H9 (cell line): ENCODE measurements at regions not wholly inside any gene's neighbourhood (a gene's known extent, or its start where the extent isn't known, plus 50 kb on each side); places are given as distances from the start of the nearest gene placed in this dataset.

Experiments
- DNase-seq: peaks from one replicate; pipeline ENCODE4 v3.0.0-alpha.2; 2017
- H2AFZ ChIP-seq: one replicate; pipeline ENCODE4 v1.6.1; 2013; ENCODE audit warnings: mild to moderate bottlenecking, low read length, control low read depth, moderate library complexity
- H2AK5ac ChIP-seq: 2 replicates; pipeline ENCODE4 v1.6.1; 2013; ENCODE audit warnings: low read length, control low read depth, mixed read lengths; ENCODE audit not compliant: insufficient read length
- H2BK120ac ChIP-seq: one replicate; pipeline ENCODE4 v1.6.1; 2013; ENCODE audit warnings: low read depth, mild to moderate bottlenecking, low read length, control low read depth, inconsistent platforms; ENCODE audit not compliant: poor library complexity, severe bottlenecking
- H2BK12ac ChIP-seq: 2 replicates; pipeline ENCODE4 v1.6.1; 2013; ENCODE audit warnings: low read length, control low read depth, mixed read lengths, low read depth; ENCODE audit not compliant: insufficient read length
- H2BK15ac ChIP-seq: 2 replicates; pipeline ENCODE4 v1.6.1; 2013; ENCODE audit warnings: low read depth, low read length, control low read depth
- H2BK20ac ChIP-seq: one replicate; pipeline ENCODE4 v1.6.1; 2013; ENCODE audit warnings: low read depth, mild to moderate bottlenecking, low read length, control low read depth, inconsistent platforms; ENCODE audit not compliant: poor library complexity, severe bottlenecking
- H2BK5ac ChIP-seq: 2 replicates; pipeline ENCODE4 v1.6.1; 2013; ENCODE audit warnings: low read length, control low read depth, mixed read lengths; ENCODE audit not compliant: insufficient read length
- H3K14ac ChIP-seq: 2 replicates; pipeline ENCODE4 v1.6.1; 2013; ENCODE audit warnings: low read length, control low read depth; ENCODE audit not compliant: insufficient read depth
- H3K18ac ChIP-seq: 2 replicates; pipeline ENCODE4 v1.6.1; 2013; ENCODE audit warnings: low read depth, mild to moderate bottlenecking, mixed read lengths, low read length, control low read depth; ENCODE audit not compliant: insufficient read length
- H3K23ac ChIP-seq: 2 replicates; pipeline ENCODE4 v1.6.1; 2013; ENCODE audit warnings: low read length, control low read depth, mixed read lengths, low read depth; ENCODE audit not compliant: insufficient read length
- H3K23me2 ChIP-seq: 2 replicates; pipeline ENCODE4 v1.6.1; 2013; ENCODE audit warnings: low read depth, mild to moderate bottlenecking, mixed read lengths, low read length, control low read depth; ENCODE audit not compliant: insufficient read length, poor library complexity, severe bottlenecking
- H3K27ac ChIP-seq: 2 replicates; pipeline ENCODE4 v1.5.1; 2013; ENCODE audit warnings: low read length, control low read depth, mixed read lengths, low read depth; ENCODE audit not compliant: insufficient read length
- H3K27me3 ChIP-seq: 2 replicates; pipeline ENCODE4 v1.6.1; 2013; ENCODE audit warnings: low read length, control low read depth, inconsistent platforms; ENCODE audit not compliant: insufficient read depth
- H3K4ac ChIP-seq: 2 replicates; pipeline ENCODE4 v1.6.1; 2013; ENCODE audit warnings: low read depth, mild to moderate bottlenecking, control low read depth, inconsistent platforms, low read length, moderate library complexity
- H3K4me1 ChIP-seq: 2 replicates; pipeline ENCODE4 v1.6.1; 2013; ENCODE audit warnings: low read length, control low read depth, inconsistent platforms; ENCODE audit not compliant: insufficient read depth
- H3K4me2 ChIP-seq: 2 replicates; pipeline ENCODE4 v1.6.1; 2013; ENCODE audit warnings: low read length, control low read depth, mixed read lengths; ENCODE audit not compliant: insufficient read length, insufficient read depth
- H3K56ac ChIP-seq: 2 replicates; pipeline ENCODE4 v1.6.1; 2013; ENCODE audit warnings: low read depth, mild to moderate bottlenecking, mixed read lengths, low read length, control low read depth; ENCODE audit not compliant: insufficient read length
- H3K79me1 ChIP-seq: 2 replicates; pipeline ENCODE4 v1.6.1; 2013; ENCODE audit warnings: low read depth, mild to moderate bottlenecking, moderate library complexity, low read length, control low read depth, inconsistent platforms; ENCODE audit not compliant: insufficient read depth, poor library complexity, severe bottlenecking
- H3K79me2 ChIP-seq: 2 replicates; pipeline ENCODE4 v1.6.1; 2013; ENCODE audit warnings: low read length, control low read depth, inconsistent platforms; ENCODE audit not compliant: insufficient read depth
- H3K9ac ChIP-seq: 2 replicates; pipeline ENCODE4 v1.6.1; 2013; ENCODE audit warnings: low read length, control low read depth, mixed read lengths; ENCODE audit not compliant: insufficient read length; ENCODE audit errors: extremely low read depth
- H3K9me3 ChIP-seq: one replicate; pipeline ENCODE4 v1.6.1; 2013; ENCODE audit warnings: low read depth, low read length, inconsistent platforms; ENCODE audit not compliant: control insufficient read depth
- H3T11ph ChIP-seq: one replicate; pipeline ENCODE4 v1.6.1; 2013; ENCODE audit warnings: mild to moderate bottlenecking, low read length, control low read depth, inconsistent platforms
- H4K20me1 ChIP-seq: one replicate; pipeline ENCODE4 v1.6.1; 2013; ENCODE audit not compliant: control insufficient read depth, insufficient read length, insufficient read depth
- H4K5ac ChIP-seq: 2 replicates; pipeline ENCODE4 v1.6.1; 2013; ENCODE audit warnings: low read depth, mild to moderate bottlenecking, mixed read lengths, low read length, control low read depth; ENCODE audit not compliant: insufficient read length
- H4K8ac ChIP-seq: replicated peaks from 2 replicates; pipeline ENCODE4 v1.6.1; 2013; ENCODE audit warnings: low read length, control low read depth, mixed read lengths, low read depth; ENCODE audit not compliant: insufficient read length
- H4K91ac ChIP-seq: 2 replicates; pipeline ENCODE4 v1.6.1; 2013; ENCODE audit warnings: low read depth, mild to moderate bottlenecking, moderate library complexity, mixed read lengths, low read length, control low read depth; ENCODE audit not compliant: insufficient read length
- H3K27ac Mint-ChIP-seq, 3 experiments: 2 replicates in 2 of 3; 3 replicates in 1 of 3; pipeline ENCODE4 v1.8.0; 2020 to 2021; ENCODE audit warnings: mixed read lengths in 3 of 3, mild to moderate bottlenecking in 1 of 3, moderate library complexity in 1 of 3
- H3K27me3 Mint-ChIP-seq: 2 replicates; pipeline ENCODE4 v1.8.0; 2021; ENCODE audit warnings: low read depth, mild to moderate bottlenecking, moderate library complexity, mixed read lengths
- H3K36me3 Mint-ChIP-seq, 3 experiments: 2 replicates in 2 of 3; 3 replicates in 1 of 3; pipeline ENCODE4 v1.8.0; 2020 to 2021; ENCODE audit warnings: low read depth in 3 of 3, mixed read lengths in 3 of 3; ENCODE audit not compliant: insufficient read depth in 1 of 3
- H3K4me1 Mint-ChIP-seq, 2 experiments: 2 replicates each; pipeline ENCODE4 v1.8.0; 2020; ENCODE audit warnings: mixed read lengths in 2 of 2
- H3K4me3 Mint-ChIP-seq, 2 experiments: 2 replicates in 1 of 2; 3 replicates in 1 of 2; pipeline ENCODE4 v1.8.0; 2020 to 2021; ENCODE audit warnings: mild to moderate bottlenecking in 2 of 2, mixed read lengths in 2 of 2, moderate library complexity in 1 of 2
- H3K9me3 Mint-ChIP-seq, 2 experiments: 2 replicates in 1 of 2; 3 replicates in 1 of 2; pipeline ENCODE4 v1.8.0; 2020; ENCODE audit warnings: mild to moderate bottlenecking in 2 of 2, mixed read lengths in 2 of 2, moderate library complexity in 1 of 2
- WGBS: extraction: QIAGEN DNeasy Blood & Tissue Kit; methylation state at CpG from one replicate; pipeline ENCODE4 v1.1.7; 2013; ENCODE audit warnings: missing lambda C conversion rate, low lambda C conversion rate, mixed read lengths; ENCODE audit not compliant: insufficient read length; ENCODE audit errors: extremely low coverage; 5-methylcytosine and 5-hydroxymethylcytosine counted together
- TF ChIP-seq, protein P1 (sequence below): fragments of 200-600 bp; sonication (generic); conservative IDR thresholded peaks from 3 replicates; pipeline ENCODE4 v1.8.0; 2021; ENCODE audit warnings: antibody characterized with exemption, mild to moderate bottlenecking

- H3K4me1 Mint-ChIP-seq: peaks cover 0 to 6% of the 10 kb centered on the region in 2 experiments; a peak in 2 of 4 replicates
- H2BK5ac ChIP-seq: no peak overlapping the region
- H2BK120ac ChIP-seq: no peak overlapping the region
- no peak overlapping the region for H3K4me2 ChIP-seq
- H2AK5ac ChIP-seq: no peak overlapping the region
- no peak overlapping the region for H4K5ac ChIP-seq
- no peak overlapping the region for H3K23ac ChIP-seq
- no peak overlapping the region for H2BK15ac ChIP-seq
- H3K4me3 Mint-ChIP-seq: no peak overlapping the region
- no peaks in the 10 kb centered on the region for H3K9me3 Mint-ChIP-seq
- no peak overlapping the region for H3T11ph ChIP-seq
- H3K27ac Mint-ChIP-seq: no peak overlapping the region
- H3K27ac ChIP-seq: no peak overlapping the region
- no peaks in the 10 kb centered on the region for H3K36me3 Mint-ChIP-seq
- H4K8ac ChIP-seq: no peak overlapping the region
- no peaks in the 10 kb centered on the region for H3K9me3 ChIP-seq
- WGBS: no CpG with 5 or more reads among the region's 6 CpGs
- peaks cover 15% of the 10 kb centered on the region for H3K27me3 Mint-ChIP-seq
- H3K18ac ChIP-seq: no peak overlapping the region
- no peaks in the 10 kb centered on the region for H3K79me2 ChIP-seq
- H3K56ac ChIP-seq: no peak overlapping the region
- H3K23me2 ChIP-seq: no peaks in the 10 kb centered on the region
- H4K20me1 ChIP-seq: no peaks in the 10 kb centered on the region
- H3K79me1 ChIP-seq: no peaks in the 10 kb centered on the region
- no peaks in the 10 kb centered on the region for H3K4me1 ChIP-seq
- H3K27me3 ChIP-seq: no peaks in the 10 kb centered on the region
- no peak overlapping the region for H3K14ac ChIP-seq
- no peak overlapping the region for H2AFZ ChIP-seq
- no peak for DNase-seq
- no peak overlapping the region for H2BK20ac ChIP-seq
- no peak overlapping the region for H3K4ac ChIP-seq
- H3K9ac ChIP-seq: no peak overlapping the region
- TF ChIP-seq, protein P1, sequence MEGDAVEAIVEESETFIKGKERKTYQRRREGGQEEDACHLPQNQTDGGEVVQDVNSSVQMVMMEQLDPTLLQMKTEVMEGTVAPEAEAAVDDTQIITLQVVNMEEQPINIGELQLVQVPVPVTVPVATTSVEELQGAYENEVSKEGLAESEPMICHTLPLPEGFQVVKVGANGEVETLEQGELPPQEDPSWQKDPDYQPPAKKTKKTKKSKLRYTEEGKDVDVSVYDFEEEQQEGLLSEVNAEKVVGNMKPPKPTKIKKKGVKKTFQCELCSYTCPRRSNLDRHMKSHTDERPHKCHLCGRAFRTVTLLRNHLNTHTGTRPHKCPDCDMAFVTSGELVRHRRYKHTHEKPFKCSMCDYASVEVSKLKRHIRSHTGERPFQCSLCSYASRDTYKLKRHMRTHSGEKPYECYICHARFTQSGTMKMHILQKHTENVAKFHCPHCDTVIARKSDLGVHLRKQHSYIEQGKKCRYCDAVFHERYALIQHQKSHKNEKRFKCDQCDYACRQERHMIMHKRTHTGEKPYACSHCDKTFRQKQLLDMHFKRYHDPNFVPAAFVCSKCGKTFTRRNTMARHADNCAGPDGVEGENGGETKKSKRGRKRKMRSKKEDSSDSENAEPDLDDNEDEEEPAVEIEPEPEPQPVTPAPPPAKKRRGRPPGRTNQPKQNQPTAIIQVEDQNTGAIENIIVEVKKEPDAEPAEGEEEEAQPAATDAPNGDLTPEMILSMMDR: no peak
- no peak overlapping the region for H2BK12ac ChIP-seq
- no peak overlapping the region for H4K91ac ChIP-seq
Measured at GRCh38 chr16:26791169-26791568, 275.6 kb upstream of the C16orf82 start.
